ENCODE measurements at regions not wholly inside any gene's neighbourhood (a gene's known extent, or its start where the extent isn't known, plus 50 kb on each side); places are given as distances from the start of the nearest gene placed in this dataset.

GRCh38 chr22:48692734-48693376 lies 1134.8 kb downstream of the BRD1 start (continued):
- TF ChIP-seq ZBTB33 (CRISPR knock-in tag; IDR thresholded peaks at IDR 0.05), result peak; percentile 17; the same call in 1 of the 2 replicates
- peak; percentile 54 for TF ChIP-seq IKZF4 (CRISPR knock-in tag; IDR thresholded peaks at IDR 0.05; ENCODE audit: borderline replicate concordance, low read depth, not compliant biosample characterization)
- TF ChIP-seq, protein P1, sequence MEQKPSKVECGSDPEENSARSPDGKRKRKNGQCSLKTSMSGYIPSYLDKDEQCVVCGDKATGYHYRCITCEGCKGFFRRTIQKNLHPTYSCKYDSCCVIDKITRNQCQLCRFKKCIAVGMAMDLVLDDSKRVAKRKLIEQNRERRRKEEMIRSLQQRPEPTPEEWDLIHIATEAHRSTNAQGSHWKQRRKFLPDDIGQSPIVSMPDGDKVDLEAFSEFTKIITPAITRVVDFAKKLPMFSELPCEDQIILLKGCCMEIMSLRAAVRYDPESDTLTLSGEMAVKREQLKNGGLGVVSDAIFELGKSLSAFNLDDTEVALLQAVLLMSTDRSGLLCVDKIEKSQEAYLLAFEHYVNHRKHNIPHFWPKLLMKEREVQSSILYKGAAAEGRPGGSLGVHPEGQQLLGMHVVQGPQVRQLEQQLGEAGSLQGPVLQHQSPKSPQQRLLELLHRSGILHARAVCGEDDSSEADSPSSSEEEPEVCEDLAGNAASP (CRISPR knock-in tag; IDR thresholded peaks at IDR 0.05; ENCODE audit: borderline replicate concordance), result peak; percentile 88
- no peak for TF ChIP-seq ZFP82 (CRISPR knock-in tag; IDR thresholded peaks at IDR 0.05; ENCODE audit: borderline replicate concordance)
- peak; percentile 54; the same call in 1 of the 2 replicates for TF ChIP-seq ETV6 (CRISPR knock-in tag; conservative IDR thresholded peaks at IDR 0.05)
- TF ChIP-seq, protein P2, sequence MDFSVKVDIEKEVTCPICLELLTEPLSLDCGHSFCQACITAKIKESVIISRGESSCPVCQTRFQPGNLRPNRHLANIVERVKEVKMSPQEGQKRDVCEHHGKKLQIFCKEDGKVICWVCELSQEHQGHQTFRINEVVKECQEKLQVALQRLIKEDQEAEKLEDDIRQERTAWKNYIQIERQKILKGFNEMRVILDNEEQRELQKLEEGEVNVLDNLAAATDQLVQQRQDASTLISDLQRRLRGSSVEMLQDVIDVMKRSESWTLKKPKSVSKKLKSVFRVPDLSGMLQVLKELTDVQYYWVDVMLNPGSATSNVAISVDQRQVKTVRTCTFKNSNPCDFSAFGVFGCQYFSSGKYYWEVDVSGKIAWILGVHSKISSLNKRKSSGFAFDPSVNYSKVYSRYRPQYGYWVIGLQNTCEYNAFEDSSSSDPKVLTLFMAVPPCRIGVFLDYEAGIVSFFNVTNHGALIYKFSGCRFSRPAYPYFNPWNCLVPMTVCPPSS (IDR thresholded peaks at IDR 0.05), result no peak
- TF ChIP-seq ZSCAN25 (CRISPR knock-in tag; IDR thresholded peaks at IDR 0.05), result peak; percentile 33; the same call in 1 of the 2 replicates
- TF ChIP-seq, protein P3, sequence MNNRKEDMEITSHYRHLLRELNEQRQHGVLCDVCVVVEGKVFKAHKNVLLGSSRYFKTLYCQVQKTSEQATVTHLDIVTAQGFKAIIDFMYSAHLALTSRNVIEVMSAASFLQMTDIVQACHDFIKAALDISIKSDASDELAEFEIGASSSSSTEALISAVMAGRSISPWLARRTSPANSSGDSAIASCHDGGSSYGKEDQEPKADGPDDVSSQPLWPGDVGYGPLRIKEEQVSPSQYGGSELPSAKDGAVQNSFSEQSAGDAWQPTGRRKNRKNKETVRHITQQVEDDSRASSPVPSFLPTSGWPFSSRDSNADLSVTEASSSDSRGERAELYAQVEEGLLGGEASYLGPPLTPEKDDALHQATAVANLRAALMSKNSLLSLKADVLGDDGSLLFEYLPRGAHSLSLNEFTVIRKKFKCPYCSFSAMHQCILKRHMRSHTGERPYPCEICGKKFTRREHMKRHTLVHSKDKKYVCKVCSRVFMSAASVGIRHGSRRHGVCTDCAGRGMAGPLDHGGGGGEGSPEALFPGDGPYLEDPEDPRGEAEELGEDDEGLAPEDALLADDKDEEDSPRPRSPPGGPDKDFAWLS (CRISPR knock-in tag; IDR thresholded peaks at IDR 0.05; ENCODE audit: borderline replicate concordance), result no peak
- TF ChIP-seq KDM5A (IDR thresholded peaks at IDR 0.05; ENCODE audit: borderline replicate concordance, low read length), result no peak
- TF ChIP-seq ZMAT3 (CRISPR knock-in tag; conservative IDR thresholded peaks at IDR 0.05), result peak; percentile 78
- no peak for TF ChIP-seq ZNF597 (CRISPR knock-in tag; IDR thresholded peaks at IDR 0.05)
- TF ChIP-seq ZSCAN29 (CRISPR knock-in tag; conservative IDR thresholded peaks at IDR 0.05), result no peak
- peak; percentile 57; the same call in 1 of the 2 replicates for TF ChIP-seq TAF1 (CRISPR knock-in tag; IDR thresholded peaks at IDR 0.05)
- TF ChIP-seq RXRA (CRISPR knock-in tag; IDR thresholded peaks at IDR 0.05), result peak; percentile 87; the same call in 1 of the 2 replicates
- no peak for TF ChIP-seq SSRP1 (CRISPR knock-in tag; IDR thresholded peaks at IDR 0.05)
- TF ChIP-seq, protein P4, sequence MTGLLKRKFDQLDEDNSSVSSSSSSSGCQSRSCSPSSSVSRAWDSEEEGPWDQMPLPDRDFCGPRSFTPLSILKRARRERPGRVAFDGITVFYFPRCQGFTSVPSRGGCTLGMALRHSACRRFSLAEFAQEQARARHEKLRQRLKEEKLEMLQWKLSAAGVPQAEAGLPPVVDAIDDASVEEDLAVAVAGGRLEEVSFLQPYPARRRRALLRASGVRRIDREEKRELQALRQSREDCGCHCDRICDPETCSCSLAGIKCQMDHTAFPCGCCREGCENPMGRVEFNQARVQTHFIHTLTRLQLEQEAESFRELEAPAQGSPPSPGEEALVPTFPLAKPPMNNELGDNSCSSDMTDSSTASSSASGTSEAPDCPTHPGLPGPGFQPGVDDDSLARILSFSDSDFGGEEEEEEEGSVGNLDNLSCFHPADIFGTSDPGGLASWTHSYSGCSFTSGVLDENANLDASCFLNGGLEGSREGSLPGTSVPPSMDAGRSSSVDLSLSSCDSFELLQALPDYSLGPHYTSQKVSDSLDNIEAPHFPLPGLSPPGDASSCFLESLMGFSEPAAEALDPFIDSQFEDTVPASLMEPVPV (CRISPR knock-in tag; IDR thresholded peaks at IDR 0.05), result peak; percentile 73; the same call in 1 of the 2 replicates
- no peak for TF ChIP-seq SATB2 (CRISPR knock-in tag; IDR thresholded peaks at IDR 0.05)
- TF ChIP-seq RAD51 (IDR thresholded peaks at IDR 0.05; ENCODE audit: borderline replicate concordance), result no peak
- TF ChIP-seq BRD4 (CRISPR knock-in tag; IDR thresholded peaks at IDR 0.05), result peak; percentile 59; the same call in 1 of the 2 replicates
- 0 out of 2 replicates have a peak, but pooled peaks have one; percentile 25 for TF ChIP-seq ZNF335 (CRISPR knock-in tag; IDR thresholded peaks at IDR 0.05)
- peak; percentile 77; the same call in 1 of the 2 replicates for TF ChIP-seq ZNF44 (CRISPR knock-in tag; IDR thresholded peaks at IDR 0.05)

Measured in HepG2 (cell line).